Upper lobe of right lung (tissue), 1 donor: ENCODE measurements at regions not wholly inside any gene's neighbourhood (a gene's known extent, or its start where the extent isn't known, plus 50 kb on each side); places are given as distances from the start of the nearest gene placed in this dataset.

Source experiments
- ATAC-seq: fragments of 200-7000 bp; cut with Tn5 transposase; one replicate; pipeline ENCODE4 v1.9.1; 2020; ENCODE audit warnings: mild to moderate bottlenecking, moderate library complexity
- DNase-seq: peaks from one replicate; pipeline ENCODE4 v3.0.0-alpha.2; 2020
- H3K27ac ChIP-seq: fragments of 200-600 bp; one replicate; pipeline ENCODE4 v1.8.0; 2022
- H3K27me3 ChIP-seq: fragments of 200-600 bp; one replicate; pipeline ENCODE4 v1.8.0; 2022; ENCODE audit warnings: mild to moderate bottlenecking
- H3K36me3 ChIP-seq: fragments of 200-600 bp; one replicate; pipeline ENCODE4 v1.8.0; 2022
- H3K4me1 ChIP-seq: fragments of 200-600 bp; one replicate; pipeline ENCODE4 v1.8.0; 2022
- H3K4me3 ChIP-seq: fragments of 200-600 bp; one replicate; pipeline ENCODE4 v1.8.0; 2022; ENCODE audit warnings: mild to moderate bottlenecking
- H3K9me3 ChIP-seq: fragments of 200-600 bp; one replicate; pipeline ENCODE4 v1.8.0; 2022
- CTCF ChIP-seq: fragments of 200-600 bp; IDR thresholded peaks from one replicate; pipeline ENCODE4 v1.8.0; 2022; ENCODE audit warnings: antibody characterized with exemption
- intact Hi-C: fragments of 100-400 bp; cut with DNase I; formaldehyde crosslinking; loops from one replicate; pipeline ENCODE4 v1.11.0; 2022
- donor health status: DM: no; HTN: yes; CAD: no; lungs with severe emphysema.

- DNase-seq: no peak
- Histone ChIP-seq H3K36me3 (no peaks in the 10 kb centered on the region), H3K27ac (no peak overlapping the region), H3K9me3 (no peaks in the 10 kb centered on the region), H3K4me1 (no peaks in the 10 kb centered on the region), H3K4me3 (no peak overlapping the region), H3K27me3 (no peaks in the 10 kb centered on the region)
- ATAC-seq: no peak
- no peak for TF ChIP-seq CTCF
- intact Hi-C loops: no loop called here
Measured at GRCh38 chr6:114449659-114450058, 106.8 kb upstream of the HS3ST5 start.

- intact Hi-C loops: no loop called here
- TF ChIP-seq CTCF: no peak
- no peak for ATAC-seq
- Histone ChIP-seq H3K27ac (no peak overlapping the region), H3K4me1 (no peaks in the 10 kb centered on the region), H3K4me3 (no peak overlapping the region), H3K9me3 (no peaks in the 10 kb centered on the region), H3K36me3 (no peaks in the 10 kb centered on the region), H3K27me3 (no peaks in the 10 kb centered on the region)
- no peak for DNase-seq
Measured at GRCh38 chr6:114446342-114446741, 103.5 kb upstream of the HS3ST5 start.

GRCh38 chr6:114445846-114446245, 103.0 kb upstream of the HS3ST5 start:
- Histone ChIP-seq H3K27me3 (no peaks in the 10 kb centered on the region), H3K27ac (no peak overlapping the region), H3K36me3 (no peaks in the 10 kb centered on the region), H3K4me3 (no peak overlapping the region), H3K9me3 (no peaks in the 10 kb centered on the region), H3K4me1 (no peaks in the 10 kb centered on the region)
- no peak for DNase-seq
- TF ChIP-seq CTCF: no peak
- intact Hi-C loops: no loop called here
- ATAC-seq: no peak

- ATAC-seq (no peak), DNase-seq (no peak)
- no peaks in the 10 kb centered on the region for H3K9me3 ChIP-seq
- H3K4me1 ChIP-seq: no peaks in the 10 kb centered on the region
- no peaks in the 10 kb centered on the region for H3K27me3 ChIP-seq
- no peak overlapping the region for H3K27ac ChIP-seq
- no peaks in the 10 kb centered on the region for H3K36me3 ChIP-seq
- H3K4me3 ChIP-seq: no peak overlapping the region
- TF ChIP-seq CTCF: no peak
- intact Hi-C loops: no loop called here
Measured at GRCh38 chr6:114439411-114439810, 96.6 kb upstream of the HS3ST5 start.

- H3K9me3 ChIP-seq: no peaks in the 10 kb centered on the region
- H3K27me3 ChIP-seq: no peaks in the 10 kb centered on the region
- ATAC-seq: no peak
- intact Hi-C loops: no loop called here
- H3K4me1 ChIP-seq: no peaks in the 10 kb centered on the region
- H3K36me3 ChIP-seq: no peaks in the 10 kb centered on the region
- no peak for TF ChIP-seq CTCF
- no peak overlapping the region for H3K27ac ChIP-seq
- no peak overlapping the region for H3K4me3 ChIP-seq
- DNase-seq: no peak
Measured at GRCh38 chr6:114437235-114437634, 94.4 kb upstream of the HS3ST5 start.

GRCh38 chr6:114436691-114437090, 93.9 kb upstream of the HS3ST5 start:
- no peak for TF ChIP-seq CTCF
- Histone ChIP-seq H3K27me3 (no peaks in the 10 kb centered on the region), H3K9me3 (no peaks in the 10 kb centered on the region), H3K4me3 (no peak overlapping the region), H3K36me3 (no peaks in the 10 kb centered on the region), H3K27ac (no peak overlapping the region), H3K4me1 (no peaks in the 10 kb centered on the region)
- intact Hi-C loops: no loop called here
- no peak for DNase-seq
- ATAC-seq: no peak
